Thyroid gland (tissue), 4 donors: ENCODE measurements at regions not wholly inside any gene's neighbourhood (a gene's known extent, or its start where the extent isn't known, plus 50 kb on each side); places are given as distances from the start of the nearest gene placed in this dataset.

Experiments
- CTCF ChIP-seq, 6 experiments: fragments of 200-600 bp in 3 of 6; fragments of 450-650 bp in 3 of 6; sonication (generic) in 3 of 6; IDR thresholded peaks; one replicate each; pipeline ENCODE4 v1.5.1; 2016 to 2019; ENCODE audit warnings: antibody characterized with exemption in 6 of 6, mild to moderate bottlenecking in 2 of 6, inconsistent platforms in 1 of 6, moderate library complexity in 1 of 6
- POLR2A ChIP-seq, 2 donors: fragments of 450-650 bp; IDR thresholded peaks; one replicate each; pipeline ENCODE4 v1.6.1; 2017; ENCODE audit warnings: antibody characterized with exemption in 2 of 2, mild to moderate bottlenecking in 2 of 2, moderate library complexity in 1 of 2

DNA sequence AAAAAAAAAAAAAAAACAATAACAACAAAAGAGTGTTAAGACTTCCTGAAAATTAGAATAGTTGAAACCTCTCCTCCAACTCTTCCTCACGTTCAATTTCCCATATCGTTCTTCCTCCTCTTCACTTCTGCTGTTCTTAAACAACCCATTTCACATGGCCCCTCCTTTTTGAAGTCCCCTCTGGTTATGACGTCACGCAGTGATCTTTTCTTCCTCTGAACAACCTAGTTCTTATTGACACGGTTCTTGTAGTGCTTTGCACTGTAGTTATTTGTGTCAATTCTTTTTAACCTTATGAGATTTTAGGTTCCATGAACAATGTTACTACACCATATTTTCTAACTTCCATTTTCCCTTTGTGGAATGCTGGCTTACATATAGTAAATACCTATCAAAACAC lies 69.5 kb upstream of the RGPD4 start:
- TF ChIP-seq POLR2A (IDR thresholded peaks at IDR 0.05): no peak
- no peak for TF ChIP-seq CTCF (IDR thresholded peaks at IDR 0.05)
